ENCODE measurements at regions not wholly inside any gene's neighbourhood (a gene's known extent, or its start where the extent isn't known, plus 50 kb on each side); places are given as distances from the start of the nearest gene placed in this dataset.

GRCh38 chr5:155727512-155728145 is 599.3 kb upstream of the SGCD start:
- no peak for DNase-seq

GRCh38 chr5:155728146-155728856 is 598.7 kb upstream of the SGCD start:
- DNase-seq = no peak

DNA sequence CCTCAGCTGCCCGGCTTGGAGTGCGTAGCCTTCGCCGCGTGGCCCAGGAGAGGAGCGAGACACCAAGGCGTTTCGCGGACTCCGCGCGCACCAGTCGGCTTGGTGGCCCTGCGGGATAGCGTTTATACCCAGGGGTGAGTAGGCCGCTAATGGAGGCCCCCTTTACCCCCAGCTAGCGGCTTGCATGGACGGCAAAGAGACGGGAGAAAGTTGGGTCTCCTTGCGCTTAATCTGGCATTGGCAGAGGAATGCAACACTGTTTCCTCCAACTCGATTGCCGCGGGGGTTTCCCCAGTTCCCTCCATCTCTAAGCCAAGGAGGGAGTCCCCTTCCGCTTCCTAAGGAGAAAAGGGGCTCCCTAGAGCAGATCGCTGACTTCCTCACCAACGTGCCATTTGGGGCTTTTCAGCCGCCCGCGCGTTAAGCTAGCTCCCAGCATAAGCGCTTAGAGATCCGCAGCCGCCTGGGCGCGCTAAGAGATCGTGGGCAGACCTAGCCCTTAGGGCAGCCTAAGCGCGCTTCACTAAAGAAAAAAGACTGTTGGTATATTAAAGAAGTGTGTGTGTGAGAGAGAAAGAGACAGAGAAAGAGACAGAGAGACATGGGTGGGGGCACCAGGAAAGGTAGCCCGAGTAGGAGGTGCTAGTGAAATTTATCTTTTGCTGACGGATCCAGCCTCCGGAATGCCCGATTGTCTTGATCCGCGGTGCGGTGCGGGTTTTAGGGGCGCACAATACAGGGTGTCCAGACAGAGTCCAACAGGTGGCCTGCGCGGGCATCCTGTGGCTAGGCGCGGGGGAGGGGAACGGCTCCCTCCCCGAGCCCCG is 597.9 kb upstream of the SGCD start:
- no peak for DNase-seq

- DNase-seq = no peak
Observed at GRCh38 chr5:155729684-155730059, 597.3 kb upstream of the SGCD start.

GRCh38 chr5:155732587-155733376 is 594.2 kb upstream of the SGCD start:
- no peak for DNase-seq

- DNase-seq = no peak
Observed at GRCh38 chr5:155733935-155734334, 593.0 kb upstream of the SGCD start.

GRCh38 chr5:155735388-155735787 is 591.6 kb upstream of the SGCD start:
- no peak for DNase-seq

DNA sequence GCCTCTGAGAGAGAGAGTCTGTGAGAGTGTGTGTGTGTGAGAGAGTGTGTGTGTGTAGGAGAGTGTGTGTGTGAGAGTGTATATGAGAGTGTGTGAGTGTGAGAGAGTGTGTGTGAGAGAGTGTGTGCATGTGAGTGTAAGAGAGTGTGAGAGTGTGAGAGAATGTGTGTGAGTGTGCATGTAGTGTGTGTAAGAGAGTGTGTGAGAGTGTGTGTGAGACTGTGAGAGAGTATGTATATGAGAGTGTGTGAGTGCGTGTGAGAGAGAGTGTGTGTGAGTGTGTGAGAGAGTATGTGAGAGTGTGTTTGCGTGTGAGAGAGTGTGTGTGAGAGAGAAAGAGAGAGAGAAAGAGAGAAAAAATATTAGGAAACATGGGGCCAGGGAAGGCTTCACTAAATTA is 588.3 kb upstream of the SGCD start:
- no peak for DNase-seq

- no peak for DNase-seq
Observed at GRCh38 chr5:155746367-155747038, 580.5 kb upstream of the SGCD start.

GRCh38 chr5:155750101-155750500 is 576.9 kb upstream of the SGCD start:
- no peak for DNase-seq

DNA sequence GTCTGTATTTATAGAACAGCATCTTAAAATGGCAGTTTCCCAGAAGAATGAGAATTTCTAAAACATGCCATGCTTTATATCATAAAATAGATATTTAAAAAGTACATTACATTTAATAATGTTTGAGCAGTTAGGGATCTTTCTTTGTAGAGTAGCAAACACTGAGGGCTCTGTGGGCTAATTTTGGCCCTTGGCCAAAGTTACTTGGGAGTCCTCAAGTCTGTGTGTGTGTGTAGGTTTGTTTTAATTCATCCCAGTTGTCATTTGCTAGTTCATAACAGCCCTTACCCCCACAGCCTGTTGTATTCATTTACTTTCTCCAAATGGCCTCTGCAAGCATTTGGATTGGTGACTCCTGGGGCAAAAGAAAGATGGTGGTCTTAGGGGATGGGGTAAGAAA is 576.4 kb upstream of the SGCD start:
- DNase-seq = no peak

- DNase-seq = no peak
Observed at GRCh38 chr5:155753943-155754581, 572.9 kb upstream of the SGCD start.

DNA sequence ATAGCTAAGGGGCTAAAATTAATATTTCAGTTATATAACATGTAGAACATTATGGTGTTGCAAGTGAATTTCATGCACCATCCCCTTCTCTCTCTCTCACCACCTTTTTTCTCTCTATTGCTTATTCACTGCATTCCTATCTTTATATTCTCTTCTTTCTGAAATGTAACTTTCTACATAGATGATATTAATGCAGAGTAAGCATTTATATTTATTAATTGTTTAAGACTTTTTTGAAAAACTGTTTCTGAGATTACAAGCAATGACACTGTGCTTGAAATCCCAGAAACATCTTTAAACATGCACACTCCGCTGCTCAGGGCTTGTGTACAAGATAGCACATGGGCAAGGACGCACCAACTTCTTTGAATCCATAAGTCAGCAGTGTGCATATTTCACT is 567.7 kb upstream of the SGCD start:
- DNase-seq = no peak

DNA sequence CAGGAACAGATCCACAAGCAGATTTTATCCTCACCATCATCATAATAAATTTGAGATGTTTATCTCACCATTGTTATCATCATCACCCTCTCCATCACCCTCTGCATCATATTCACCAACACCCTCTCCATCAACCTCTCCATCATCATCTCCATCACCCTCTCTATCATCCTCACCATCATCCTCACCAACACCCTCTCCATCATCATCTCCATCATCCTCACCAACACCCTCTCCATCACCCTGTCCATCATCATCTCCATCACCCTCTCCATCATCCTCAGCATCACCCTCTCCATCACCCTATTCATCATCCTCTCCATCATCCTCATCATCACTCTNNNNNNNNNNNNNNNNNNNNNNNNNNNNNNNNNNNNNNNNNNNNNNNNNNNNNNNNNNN is 567.0 kb upstream of the SGCD start:
- no peak for DNase-seq

DNA sequence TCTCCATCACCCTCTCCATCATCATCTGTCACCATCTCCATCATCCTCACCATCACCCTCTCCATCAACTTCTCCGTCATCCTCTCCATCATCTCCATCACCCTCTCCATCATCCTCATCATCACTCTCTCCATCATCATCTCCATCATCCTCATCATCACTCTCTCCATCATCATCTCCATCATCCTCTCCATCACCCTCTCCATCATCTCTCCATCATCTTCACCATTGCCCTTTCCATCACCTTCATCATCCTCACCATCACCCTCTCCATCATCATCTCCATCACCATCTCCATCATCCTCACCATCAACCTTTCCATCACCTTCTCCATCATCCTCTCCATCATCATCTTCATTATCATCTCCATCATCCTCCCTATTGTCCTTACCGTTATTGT is 565.5 kb upstream of the SGCD start:
- DNase-seq = no peak

DNA sequence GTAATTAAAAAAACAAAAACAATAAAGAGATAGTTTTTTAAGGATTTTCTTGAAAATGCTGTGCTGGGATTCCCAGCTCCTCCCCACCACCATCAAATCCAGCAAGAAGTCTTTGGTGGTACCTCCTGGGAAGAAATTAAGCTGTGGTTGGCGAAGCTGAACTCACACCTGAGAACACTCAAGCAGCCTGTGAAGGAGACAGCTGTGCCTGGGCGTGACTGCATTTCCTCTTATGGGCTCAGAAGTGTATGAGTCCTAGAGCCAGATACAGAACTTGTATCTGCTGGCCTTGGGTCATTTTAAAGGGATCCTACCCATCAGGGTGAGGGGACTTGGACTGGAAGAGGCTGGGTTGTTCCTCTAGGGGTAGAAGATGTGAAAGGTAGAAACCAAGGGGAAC is 561.2 kb upstream of the SGCD start:
- DNase-seq = no peak

DNA sequence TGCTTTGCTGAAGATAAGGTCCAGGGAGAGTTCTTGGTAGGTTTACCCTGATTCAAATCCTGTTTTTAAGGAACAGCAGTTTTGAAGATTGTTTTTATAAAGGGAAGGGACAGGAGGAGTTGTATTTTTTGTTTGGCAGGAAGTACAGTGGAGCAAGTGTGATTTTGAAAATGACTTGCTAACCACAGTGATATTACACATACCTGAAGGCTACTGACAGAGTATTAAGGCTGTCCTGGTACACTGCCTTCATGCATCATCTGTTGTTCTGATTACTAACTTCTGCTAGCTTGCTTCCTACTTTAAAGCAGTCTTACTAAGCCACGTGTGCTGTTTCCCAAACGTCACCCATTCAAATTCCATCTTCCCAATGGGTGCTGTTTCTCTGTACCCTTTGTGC is 559.5 kb upstream of the SGCD start:
- no peak for DNase-seq

DNA sequence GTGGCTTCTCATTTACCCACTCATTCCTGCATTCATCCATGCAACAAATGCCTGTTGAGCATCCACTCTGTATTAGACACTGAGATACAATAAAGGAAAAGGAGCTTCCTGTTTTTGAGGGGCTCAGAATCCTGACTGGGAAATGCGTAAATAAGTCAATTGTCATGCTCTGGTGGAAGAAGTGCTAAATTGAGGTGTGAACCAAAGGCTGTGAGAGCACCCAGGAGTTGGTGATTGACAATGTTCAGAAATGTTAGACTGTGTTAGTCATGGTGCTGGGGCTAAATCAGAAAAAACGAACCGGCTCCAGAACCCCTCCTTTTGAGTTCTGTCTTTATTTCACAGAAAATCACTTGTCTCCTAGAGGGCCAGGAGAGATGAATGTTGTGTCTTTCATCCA is 558.6 kb upstream of the SGCD start:
- DNase-seq = no peak

- DNase-seq = no peak
Observed at GRCh38 chr5:155772009-155772662, 554.8 kb upstream of the SGCD start.

- DNase-seq = no peak
Observed at GRCh38 chr5:155773680-155774079, 553.3 kb upstream of the SGCD start.

DNA sequence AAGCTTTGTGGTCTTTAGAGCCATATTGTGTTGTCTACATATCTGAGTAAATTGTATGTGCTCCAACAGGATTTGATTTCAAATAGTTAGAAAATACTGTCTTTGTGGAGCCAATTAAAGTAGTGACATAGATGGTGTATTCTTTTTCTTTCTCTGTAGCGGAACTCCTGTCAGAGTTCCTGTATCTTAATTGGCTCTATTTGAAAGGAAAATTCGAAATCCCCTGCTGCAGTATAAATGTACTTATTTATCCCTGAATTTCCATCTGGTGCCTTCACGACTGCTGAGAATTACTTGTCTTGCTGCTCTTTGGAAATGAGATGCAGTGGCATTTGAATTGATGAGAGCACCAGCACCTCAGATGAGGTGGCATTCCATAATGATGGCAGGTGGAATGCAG is 546.7 kb upstream of the SGCD start:
- no peak for DNase-seq

DNA sequence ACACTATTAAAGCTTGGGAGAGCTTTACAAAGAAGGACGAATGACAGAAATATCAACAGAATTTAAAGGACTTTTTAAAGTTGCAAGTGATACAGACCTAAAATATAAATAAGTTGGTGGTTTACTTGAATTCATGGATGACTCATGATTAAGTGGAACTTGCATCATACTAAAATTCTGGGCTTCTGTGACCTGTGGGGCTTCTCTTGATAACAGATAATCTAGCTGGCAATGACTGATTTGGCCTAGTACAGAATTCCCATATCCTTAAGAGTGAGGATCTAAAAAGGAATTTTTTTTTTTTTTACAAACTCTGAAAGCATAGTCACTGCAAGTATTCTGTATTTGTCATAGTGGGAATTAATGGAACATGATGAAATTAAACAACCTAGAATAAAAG is 543.7 kb upstream of the SGCD start:
- DNase-seq = no peak
